CD8-positive, alpha-beta memory T cell (primary cell): ENCODE measurements at regions not wholly inside any gene's neighbourhood (a gene's known extent, or its start where the extent isn't known, plus 50 kb on each side); places are given as distances from the start of the nearest gene placed in this dataset.

ENCODE experiments used
- CTCF ChIA-PET: fragments of 350-600 bp; sonication (Branson Sonifier 250); formaldehyde crosslinking; loops from one replicate; lab custom pipeline; 2021; ENCODE audit warnings: antibody characterized with exemption; lab: Charles Lee
- POLR2A ChIA-PET: fragments of 350-600 bp; sonication (Branson Sonifier 250); formaldehyde crosslinking; loops from one replicate; lab custom pipeline; 2021; ENCODE audit warnings: antibody characterized with exemption; lab: Charles Lee
- DNase-seq, 5 donors: peaks; one replicate each; pipeline versions ENCODE4 v3.0.0 to v3.0.0-alpha.2; 2020 to 2022; ENCODE audit warnings: mixed read lengths in 1 of 5
- H3K27ac ChIP-seq: one replicate; pipeline ENCODE4 v1.7.0; 2013; ENCODE audit warnings: low read depth, mild to moderate bottlenecking, low read length, moderate library complexity
- H3K27me3 ChIP-seq: 2 replicates; pipeline ENCODE4 v1.7.0; 2013; ENCODE audit warnings: low read length, mild to moderate bottlenecking; ENCODE audit not compliant: insufficient read depth, poor library complexity, severe bottlenecking
- H3K36me3 ChIP-seq: 2 replicates; pipeline ENCODE4 v1.7.0; 2013; ENCODE audit warnings: mild to moderate bottlenecking, low read length, moderate library complexity; ENCODE audit not compliant: insufficient read depth
- H3K4me1 ChIP-seq: 2 replicates; pipeline ENCODE4 v1.7.0; 2013; ENCODE audit warnings: mild to moderate bottlenecking, low read length, moderate library complexity; ENCODE audit not compliant: insufficient read depth
- H3K4me3 ChIP-seq: 2 replicates; pipeline ENCODE4 v1.7.0; 2013; ENCODE audit warnings: mild to moderate bottlenecking, low read length
- H3K9me3 ChIP-seq: 2 replicates; pipeline ENCODE4 v1.7.0; 2013; ENCODE audit warnings: mild to moderate bottlenecking, low read length
- H3K27ac Mint-ChIP-seq, 8 donors: one replicate each; pipeline ENCODE4 v1.8.0; 2020 to 2021; ENCODE audit warnings: mixed read lengths in 8 of 8, mild to moderate bottlenecking in 6 of 8, inconsistent platforms in 3 of 8, moderate library complexity in 3 of 8
- H3K27me3 Mint-ChIP-seq, 2 donors: one replicate each; pipeline ENCODE4 v1.8.0; 2020 to 2021; ENCODE audit warnings: mixed read lengths in 2 of 2, mild to moderate bottlenecking in 1 of 2, moderate library complexity in 1 of 2
- H3K36me3 Mint-ChIP-seq, 3 donors: one replicate each; pipeline ENCODE4 v1.8.0; 2020 to 2021; ENCODE audit warnings: mixed read lengths in 3 of 3, inconsistent platforms in 1 of 3, mild to moderate bottlenecking in 1 of 3
- H3K4me1 Mint-ChIP-seq, 3 donors: one replicate each; pipeline ENCODE4 v1.8.0; 2020 to 2021; ENCODE audit warnings: mixed read lengths in 3 of 3, inconsistent platforms in 1 of 3, mild to moderate bottlenecking in 1 of 3
- H3K4me3 Mint-ChIP-seq, 7 donors: one replicate each; pipeline ENCODE4 v1.8.0; 2020 to 2021; ENCODE audit warnings: mixed read lengths in 7 of 7, mild to moderate bottlenecking in 6 of 7, moderate library complexity in 4 of 7, inconsistent platforms in 2 of 7
- H3K9me3 Mint-ChIP-seq, 5 donors: one replicate each; pipeline ENCODE4 v1.8.0; 2020 to 2022; ENCODE audit warnings: mixed read lengths in 5 of 5, mild to moderate bottlenecking in 3 of 5, moderate library complexity in 2 of 5, inconsistent platforms in 1 of 5

- H3K9me3 ChIP-seq, result no peaks in the 10 kb centered on the region
- no peak overlapping the region for H3K4me3 ChIP-seq
- H3K36me3 ChIP-seq, result no peaks in the 10 kb centered on the region
- Mint-ChIP-seq H3K27me3 (peaks cover 0 to 4% of the 10 kb centered on the region in 2 donors), H3K4me1 (no peaks in the 10 kb centered on the region), H3K36me3 (no peaks in the 10 kb centered on the region), H3K4me3 (no peak overlapping the region), H3K27ac (no peak overlapping the region), H3K9me3 (no peaks in the 10 kb centered on the region)
- no peak overlapping the region for H3K27ac ChIP-seq
- H3K27me3 ChIP-seq, result no peaks in the 10 kb centered on the region
- DNase-seq, result no peak
- POLR2A ChIA-PET, result no interaction called here
- no peaks in the 10 kb centered on the region for H3K4me1 ChIP-seq
- CTCF ChIA-PET, result no interaction called here
Measured at GRCh38 chr11:103633068-103633788, 403.2 kb upstream of the DDI1 start.

DNA sequence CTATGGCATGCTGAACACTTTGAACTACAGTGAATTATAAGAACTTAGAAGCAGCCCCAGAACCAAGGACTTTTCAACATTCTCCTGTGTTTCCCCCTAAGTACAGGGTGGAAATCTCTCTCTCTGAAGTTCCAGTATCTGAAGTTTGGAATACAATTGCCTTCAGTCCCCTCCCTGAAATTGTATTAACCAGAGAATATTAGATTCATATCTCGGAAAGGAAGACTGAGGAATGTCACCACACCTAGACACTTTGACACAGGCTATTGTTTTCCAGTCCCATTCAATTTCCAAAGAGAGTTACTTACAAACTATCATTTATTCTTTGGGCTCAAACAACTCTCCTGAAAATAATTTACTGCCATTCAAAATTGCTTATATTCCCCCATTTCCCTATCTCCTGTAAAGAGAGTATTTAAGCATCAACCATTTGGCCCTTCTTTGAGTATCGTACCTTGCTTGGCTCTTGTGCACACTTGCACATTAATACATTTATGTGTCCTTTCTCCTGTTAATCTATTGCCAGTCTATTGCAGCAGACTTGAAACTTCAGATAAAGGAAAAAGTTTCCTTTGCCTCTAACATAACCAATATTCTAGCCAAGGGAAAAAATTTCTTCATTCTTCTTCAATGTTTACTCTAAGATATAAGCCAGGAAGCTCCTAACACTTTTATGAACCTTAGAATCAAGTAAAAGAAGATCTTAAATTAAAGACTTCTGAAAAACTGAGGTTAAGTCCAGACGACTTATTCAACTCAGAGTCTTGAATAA lies 402.4 kb upstream of the DDI1 start:
- ChIA-PET CTCF (no interaction called here), POLR2A (no interaction called here)
- Histone ChIP-seq H3K36me3 (no peaks in the 10 kb centered on the region), H3K4me3 (no peak overlapping the region), H3K27ac (no peak overlapping the region), H3K9me3 (no peaks in the 10 kb centered on the region), H3K27me3 (no peaks in the 10 kb centered on the region), H3K4me1 (no peaks in the 10 kb centered on the region)
- H3K9me3 Mint-ChIP-seq, result no peaks in the 10 kb centered on the region
- no peaks in the 10 kb centered on the region for H3K36me3 Mint-ChIP-seq
- no peak overlapping the region for H3K27ac Mint-ChIP-seq
- DNase-seq, result no peak
- peaks cover 0 to 4% of the 10 kb centered on the region in 2 donors for H3K27me3 Mint-ChIP-seq
- H3K4me3 Mint-ChIP-seq, result no peak overlapping the region
- no peaks in the 10 kb centered on the region for H3K4me1 Mint-ChIP-seq

DNA sequence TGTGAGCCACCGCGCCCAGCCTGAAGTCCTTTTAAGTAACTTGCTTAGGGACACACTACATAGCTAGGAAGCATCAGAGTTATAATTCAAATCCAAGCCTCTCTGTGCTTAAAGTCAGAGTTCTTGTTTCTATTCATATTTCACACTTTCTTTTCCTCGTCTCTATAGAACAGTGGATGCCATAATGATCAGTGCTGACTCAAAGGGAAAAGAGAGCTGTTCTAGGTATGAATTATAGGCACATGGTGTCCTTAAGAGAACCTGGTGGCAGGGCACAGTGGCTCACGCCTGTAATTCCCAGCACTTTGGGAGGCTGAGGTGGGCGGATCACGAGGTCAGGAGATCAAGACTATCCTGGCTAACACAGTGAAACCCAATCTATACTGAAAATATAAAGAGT lies 400.2 kb upstream of the DDI1 start:
- Mint-ChIP-seq H3K4me1 (no peaks in the 10 kb centered on the region), H3K4me3 (no peak overlapping the region), H3K27ac (no peak overlapping the region), H3K27me3 (peaks cover 2 to 4% of the 10 kb centered on the region in 2 donors), H3K9me3 (no peaks in the 10 kb centered on the region), H3K36me3 (no peaks in the 10 kb centered on the region)
- CTCF ChIA-PET, result interaction anchor here (0.6 kb wide), 1 partner anchor 18 kb away, joined by 3 read pairs; no protein-coding TSS in a partner anchor
- DNase-seq, result no peak
- Histone ChIP-seq H3K4me3 (no peak overlapping the region), H3K9me3 (no peaks in the 10 kb centered on the region), H3K27ac (no peak overlapping the region), H3K4me1 (no peaks in the 10 kb centered on the region), H3K36me3 (no peaks in the 10 kb centered on the region), H3K27me3 (no peaks in the 10 kb centered on the region)
- POLR2A ChIA-PET, result no interaction called here

DNA sequence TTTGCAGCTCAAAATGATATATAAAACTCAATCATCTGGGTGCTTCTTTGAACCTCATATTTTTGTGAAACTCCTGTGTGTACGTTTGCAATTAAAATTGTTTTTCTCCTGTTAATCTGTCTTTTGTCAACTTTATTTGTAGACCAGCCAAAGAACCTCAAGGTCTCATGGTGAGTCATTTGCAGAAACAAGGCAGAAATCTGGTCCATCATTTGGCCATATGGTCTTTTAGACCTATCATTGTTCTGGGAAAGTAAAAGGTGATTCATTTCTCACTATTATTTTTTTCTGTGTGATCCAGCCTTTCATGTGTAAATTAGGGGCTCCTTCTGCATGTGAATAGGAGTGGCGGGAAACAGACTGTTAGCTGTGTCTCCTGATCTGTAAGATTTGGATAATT lies 399.1 kb upstream of the DDI1 start:
- no peak for DNase-seq
- Mint-ChIP-seq H3K4me3 (no peak overlapping the region), H3K4me1 (no peaks in the 10 kb centered on the region), H3K27me3 (peaks cover 2 to 4% of the 10 kb centered on the region in 2 donors), H3K9me3 (no peaks in the 10 kb centered on the region), H3K36me3 (no peaks in the 10 kb centered on the region), H3K27ac (no peak overlapping the region)
- Histone ChIP-seq H3K36me3 (no peaks in the 10 kb centered on the region), H3K27me3 (no peaks in the 10 kb centered on the region), H3K9me3 (no peaks in the 10 kb centered on the region), H3K4me3 (no peak overlapping the region), H3K4me1 (no peaks in the 10 kb centered on the region), H3K27ac (no peak overlapping the region)
- CTCF ChIA-PET, result no interaction called here
- POLR2A ChIA-PET, result no interaction called here

DNA sequence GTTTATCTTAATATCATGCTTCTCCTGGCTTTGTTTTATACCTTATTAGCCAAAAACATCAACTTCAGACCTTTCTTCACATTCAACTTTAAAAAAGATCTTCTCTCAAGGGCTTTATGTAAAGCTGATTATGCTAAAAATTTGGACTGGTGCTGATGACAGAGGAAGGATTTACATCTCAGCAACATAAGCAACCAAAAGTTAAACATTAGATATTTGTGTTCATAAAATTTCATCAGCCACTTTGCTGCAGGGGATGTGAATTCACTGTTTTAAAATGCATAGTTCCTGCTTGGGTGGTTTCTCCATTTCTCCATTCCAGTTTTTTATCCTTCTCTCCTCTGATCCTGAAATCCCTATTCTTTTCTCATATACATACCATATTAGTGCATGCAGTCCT lies 398.6 kb upstream of the DDI1 start:
- no peak for DNase-seq
- Mint-ChIP-seq H3K4me3 (no peak overlapping the region), H3K9me3 (no peaks in the 10 kb centered on the region), H3K36me3 (no peaks in the 10 kb centered on the region), H3K27ac (no peak overlapping the region), H3K27me3 (peaks cover 2 to 4% of the 10 kb centered on the region in 2 donors), H3K4me1 (no peaks in the 10 kb centered on the region)
- no peak overlapping the region for H3K27ac ChIP-seq
- no peak overlapping the region for H3K4me3 ChIP-seq
- no peaks in the 10 kb centered on the region for H3K4me1 ChIP-seq
- H3K9me3 ChIP-seq, result no peaks in the 10 kb centered on the region
- H3K27me3 ChIP-seq, result no peaks in the 10 kb centered on the region
- no peaks in the 10 kb centered on the region for H3K36me3 ChIP-seq
- CTCF ChIA-PET, result no interaction called here
- POLR2A ChIA-PET, result no interaction called here

DNA sequence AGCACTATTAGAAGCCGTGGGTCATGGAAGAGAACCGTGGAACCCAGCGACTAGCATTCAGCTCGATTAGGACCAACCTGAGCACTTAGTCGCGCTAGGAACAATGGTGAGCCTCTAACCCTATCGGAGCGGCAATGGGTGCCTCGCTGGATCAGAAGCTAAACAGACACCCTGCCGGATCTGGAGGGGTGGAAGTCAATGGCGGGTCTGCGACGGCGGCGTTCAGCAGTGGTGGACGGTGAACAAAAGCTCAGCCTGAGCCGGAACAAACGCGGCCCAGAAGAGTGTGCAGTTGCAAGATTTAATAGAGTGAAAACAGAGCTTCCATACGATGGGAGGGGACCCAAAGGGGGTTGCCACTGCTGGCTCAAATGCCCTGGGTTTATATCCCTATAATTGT lies 391.8 kb upstream of the DDI1 start:
- H3K27me3 ChIP-seq, result no peaks in the 10 kb centered on the region
- peaks cover 0 to 2% of the 10 kb centered on the region in 2 donors for H3K27me3 Mint-ChIP-seq
- H3K4me3 Mint-ChIP-seq, result no peak overlapping the region
- H3K9me3 Mint-ChIP-seq, result peaks cover 0 to 5% (median 0%) of the 10 kb centered on the region in 5 donors
- no peaks in the 10 kb centered on the region for H3K4me1 ChIP-seq
- no peak overlapping the region for H3K4me3 ChIP-seq
- no peaks in the 10 kb centered on the region for H3K9me3 ChIP-seq
- POLR2A ChIA-PET, result no interaction called here
- H3K4me1 Mint-ChIP-seq, result no peaks in the 10 kb centered on the region
- no peaks in the 10 kb centered on the region for H3K36me3 ChIP-seq
- no peaks in the 10 kb centered on the region for H3K36me3 Mint-ChIP-seq
- CTCF ChIA-PET, result no interaction called here
- H3K27ac Mint-ChIP-seq, result no peak overlapping the region
- no peak overlapping the region for H3K27ac ChIP-seq
- no peak for DNase-seq

DNA sequence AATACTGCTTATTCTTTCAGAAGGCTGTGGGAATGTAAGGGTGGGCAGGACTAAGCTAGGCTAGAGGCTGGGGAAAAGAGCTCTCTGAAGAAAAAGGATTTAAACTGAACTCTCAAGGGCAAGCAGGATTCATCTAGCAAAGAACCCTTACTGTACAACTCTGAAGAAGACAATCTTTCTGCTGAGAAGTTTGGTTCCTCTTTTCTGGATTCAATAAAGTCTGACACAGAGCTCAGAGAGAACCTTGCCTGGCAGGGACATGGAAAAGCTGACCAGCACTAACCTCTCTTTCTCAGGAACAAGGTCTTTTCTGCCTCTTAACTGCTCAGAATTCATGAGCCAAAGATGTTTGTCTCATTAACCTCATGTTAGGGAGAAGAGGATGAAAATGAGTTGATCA lies 388.4 kb upstream of the DDI1 start:
- H3K9me3 ChIP-seq, result no peaks in the 10 kb centered on the region
- ChIA-PET POLR2A (no interaction called here), CTCF (no interaction called here)
- H3K36me3 ChIP-seq, result no peaks in the 10 kb centered on the region
- Mint-ChIP-seq H3K27me3 (no peaks in the 10 kb centered on the region), H3K4me1 (no peaks in the 10 kb centered on the region), H3K9me3 (peaks cover 0 to 7% (median 6%) of the 10 kb centered on the region in 5 donors), H3K27ac (no peak overlapping the region), H3K4me3 (no peak overlapping the region), H3K36me3 (no peaks in the 10 kb centered on the region)
- no peak overlapping the region for H3K27ac ChIP-seq
- H3K4me3 ChIP-seq, result no peak overlapping the region
- no peaks in the 10 kb centered on the region for H3K27me3 ChIP-seq
- DNase-seq, result no peak
- no peaks in the 10 kb centered on the region for H3K4me1 ChIP-seq

GRCh38 chr11:103648670-103649400 lies 387.6 kb upstream of the DDI1 start:
- no peak for DNase-seq
- Mint-ChIP-seq H3K27ac (no peak overlapping the region), H3K4me1 (no peaks in the 10 kb centered on the region), H3K36me3 (no peaks in the 10 kb centered on the region), H3K27me3 (no peaks in the 10 kb centered on the region), H3K4me3 (no peak overlapping the region), H3K9me3 (peaks cover 0 to 7% (median 5%) of the 10 kb centered on the region in 5 donors)
- Histone ChIP-seq H3K9me3 (no peaks in the 10 kb centered on the region), H3K4me3 (no peak overlapping the region), H3K4me1 (no peaks in the 10 kb centered on the region), H3K27ac (no peak overlapping the region), H3K36me3 (no peaks in the 10 kb centered on the region), H3K27me3 (no peaks in the 10 kb centered on the region)
- CTCF ChIA-PET, result no interaction called here
- POLR2A ChIA-PET, result no interaction called here
